ELR (cell line): ENCODE measurements at regions not wholly inside any gene's neighbourhood (a gene's known extent, or its start where the extent isn't known, plus 50 kb on each side); places are given as distances from the start of the nearest gene placed in this dataset.
"Not testable (repeated sequence)": the region's sequence is repeated elsewhere in the genome, so short reads cannot be mapped to it uniquely, and the experiment has no call there.

Experiments
- DNase-seq: peaks from one replicate; pipeline ENCODE4 v3.0.0-alpha.2; 2015; ENCODE audit warnings: low read depth

GRCh38 chr3:139134678-139135372 is 90.1 kb upstream of the PRR23C start:
- DNase-seq = no peak

- no peak for DNase-seq
Measured at GRCh38 chr3:139135657-139136056, 91.0 kb upstream of the PRR23C start.

DNA sequence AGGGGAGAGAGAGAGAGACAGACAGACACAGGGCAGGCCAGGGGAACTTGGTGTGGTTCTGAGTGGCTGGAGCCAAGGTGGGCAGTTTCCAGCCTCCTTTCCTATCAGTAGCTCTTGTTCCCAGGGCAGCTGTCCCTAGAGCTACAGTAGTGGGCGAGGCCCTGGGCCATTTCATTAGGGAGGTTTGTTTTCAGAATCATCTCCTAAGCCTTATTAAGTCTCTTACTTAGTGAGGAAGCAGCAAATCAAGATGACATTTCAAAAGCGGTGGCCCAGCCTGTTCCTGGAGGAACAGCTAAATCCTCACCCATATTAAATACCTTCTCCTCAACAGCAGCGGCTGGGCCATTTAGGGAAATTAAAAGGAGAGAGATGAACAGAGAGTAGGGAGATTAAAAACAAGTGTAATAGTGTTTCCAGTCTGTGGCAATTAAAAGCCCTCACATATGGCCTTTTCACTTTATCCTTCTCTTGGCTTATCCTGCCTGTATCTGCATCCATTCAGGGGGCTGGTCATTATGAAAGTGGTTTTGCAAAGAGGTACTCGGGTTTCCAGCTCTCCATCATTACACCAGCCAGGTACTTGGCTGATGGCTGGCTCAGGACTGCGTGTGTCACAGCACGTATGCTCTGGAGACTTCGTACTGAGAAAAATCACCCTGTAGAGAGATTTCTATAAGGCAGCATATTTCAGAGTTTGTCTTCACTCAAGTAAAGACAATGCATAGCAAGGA is 91.9 kb upstream of the PRR23C start:
- no peak for DNase-seq

DNA sequence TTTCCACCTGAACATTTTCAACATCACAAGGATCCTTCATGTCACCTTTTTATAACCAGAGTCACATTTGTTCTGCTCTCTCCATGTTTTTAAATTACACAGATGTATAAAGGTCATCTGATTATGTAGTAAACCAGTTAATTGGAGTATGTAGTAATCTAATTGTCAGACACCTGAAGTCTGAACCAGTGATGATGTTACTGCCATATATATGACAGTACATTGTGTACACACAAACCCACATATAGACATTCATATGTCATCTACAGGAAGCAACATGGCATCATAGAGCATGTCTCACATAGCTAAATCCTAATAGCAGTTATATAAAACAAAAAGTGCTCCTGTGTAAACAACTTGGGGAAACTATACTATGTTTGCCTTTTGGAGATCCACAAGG is 95.9 kb upstream of the PRR23C start:
- no peak for DNase-seq

- not testable (repeated sequence) for DNase-seq
Measured at GRCh38 chr3:139145980-139146379, 101.3 kb upstream of the PRR23C start.

- no peak for DNase-seq
Measured at GRCh38 chr3:139151530-139151929, 106.8 kb upstream of the PRR23C start.

DNA sequence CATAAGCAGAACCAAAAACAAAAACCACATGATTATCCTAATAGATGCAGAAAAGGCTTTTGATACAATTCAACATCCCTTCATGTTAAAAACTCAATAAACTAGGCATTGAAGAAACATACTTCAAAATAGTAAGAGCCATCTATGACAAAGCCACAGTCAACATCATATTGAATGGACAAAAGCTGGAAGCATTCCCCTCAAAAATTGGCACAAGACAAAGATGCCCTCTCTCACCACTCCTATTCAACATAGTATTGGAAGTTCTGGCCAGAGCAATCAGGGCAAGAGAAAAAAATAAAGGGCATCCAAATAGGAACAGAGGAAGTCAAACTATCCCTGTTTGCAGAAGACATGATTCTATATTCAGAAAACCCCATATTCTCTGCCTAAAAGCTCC is 108.7 kb upstream of the PRR23C start:
- not testable (repeated sequence) for DNase-seq

DNA sequence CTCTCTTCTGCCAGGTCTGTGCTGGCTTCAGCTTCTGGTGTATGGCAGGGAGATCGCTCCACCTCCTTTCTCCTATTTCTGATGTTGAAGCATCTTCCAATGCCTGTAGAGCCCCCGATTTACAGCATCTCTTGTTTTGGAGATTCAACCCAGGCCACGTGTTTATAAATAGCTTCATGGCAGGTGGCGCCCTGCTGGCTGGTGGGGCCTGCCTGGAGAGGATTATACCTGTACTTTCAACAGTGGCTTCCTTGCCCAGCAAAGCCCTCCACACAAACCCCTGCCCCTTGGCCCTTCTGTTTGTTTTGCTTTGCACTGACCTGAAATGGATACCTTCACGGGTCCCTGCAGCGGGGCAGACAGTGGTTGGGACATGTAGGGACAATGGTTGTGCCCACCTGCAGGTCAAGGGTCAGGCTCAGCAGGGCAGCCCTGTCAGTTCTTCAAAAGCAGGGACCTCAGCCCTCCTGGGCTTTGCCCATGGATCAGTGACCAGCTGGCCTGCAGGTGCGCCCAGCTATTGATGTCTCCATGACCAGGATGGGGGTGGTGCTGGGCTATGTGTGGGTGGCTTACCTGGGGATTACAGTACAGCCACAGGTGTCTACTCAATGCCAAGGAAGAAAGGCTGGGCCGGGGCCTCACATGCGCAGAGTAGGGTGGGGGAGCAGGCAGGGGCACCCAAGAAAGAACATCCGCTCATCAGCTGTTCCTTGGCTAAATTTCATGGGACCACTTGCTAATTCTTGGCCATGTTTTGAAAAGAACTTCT is 112.7 kb upstream of the PRR23C start:
- DNase-seq = no peak

DNA sequence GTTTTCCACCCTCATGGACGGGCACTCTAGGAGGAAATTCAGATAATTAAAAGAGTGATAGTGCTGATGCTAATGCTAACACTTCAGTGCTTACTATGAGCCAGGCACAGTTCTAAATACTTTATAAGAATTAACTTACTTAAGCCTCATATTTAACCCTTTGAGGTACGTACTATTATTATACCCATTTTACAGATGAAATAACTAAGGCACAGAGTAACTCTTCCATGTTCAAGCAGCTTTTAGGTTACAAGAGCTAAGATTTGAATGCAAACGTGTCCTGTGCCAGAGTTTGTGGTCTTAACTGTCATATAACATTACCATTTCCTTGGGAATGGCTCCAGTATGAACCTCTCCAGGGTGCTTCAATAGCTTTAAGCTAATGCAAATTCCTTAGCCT is 114.7 kb upstream of the PRR23C start:
- DNase-seq = no peak

- peak; percentile 42 for DNase-seq
Measured at GRCh38 chr3:139173372-139174108, 128.8 kb upstream of the PRR23C start.

DNA sequence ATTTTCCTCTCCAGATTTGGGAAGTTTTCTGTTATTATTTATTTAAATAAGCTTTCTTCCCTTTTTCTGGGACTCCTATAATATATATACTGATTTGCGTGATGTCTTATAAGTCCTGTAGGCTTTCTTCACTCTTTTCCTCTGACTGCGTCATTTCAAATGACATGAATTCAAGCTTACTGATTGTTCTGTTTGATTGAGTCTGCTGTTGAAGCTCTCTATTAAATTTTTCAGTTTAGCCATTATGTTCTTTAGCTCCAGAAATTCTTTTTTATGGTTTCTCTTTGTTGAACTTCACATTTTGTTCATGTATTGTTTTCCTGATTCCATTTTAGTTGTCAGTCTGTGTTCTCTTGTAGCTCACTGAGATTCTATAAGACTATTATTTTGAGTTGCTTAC is 135.8 kb upstream of the PRR23C start:
- no peak for DNase-seq

DNA sequence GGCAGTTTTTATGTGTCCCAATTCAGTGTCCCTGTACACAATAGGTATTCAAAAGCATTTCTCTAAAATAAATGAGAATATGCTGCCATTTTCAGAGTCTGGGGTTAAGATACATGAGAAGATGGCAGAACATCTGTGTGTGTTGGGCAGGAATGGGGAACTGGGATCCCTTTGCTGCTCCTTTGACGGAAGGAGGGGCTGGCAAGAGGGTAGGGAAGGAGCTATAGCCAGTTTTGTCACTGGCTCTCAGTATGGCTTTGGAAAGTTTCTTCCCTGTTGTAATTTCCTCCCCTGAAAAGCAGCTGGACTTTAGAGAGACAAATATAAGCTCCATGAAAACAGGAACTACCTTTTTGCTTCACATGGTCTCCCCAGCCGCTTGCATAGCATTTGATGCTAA is 137.5 kb upstream of the PRR23C start:
- DNase-seq = no peak

GRCh38 chr3:139182598-139182997 is 137.9 kb upstream of the PRR23C start:
- no peak for DNase-seq

DNA sequence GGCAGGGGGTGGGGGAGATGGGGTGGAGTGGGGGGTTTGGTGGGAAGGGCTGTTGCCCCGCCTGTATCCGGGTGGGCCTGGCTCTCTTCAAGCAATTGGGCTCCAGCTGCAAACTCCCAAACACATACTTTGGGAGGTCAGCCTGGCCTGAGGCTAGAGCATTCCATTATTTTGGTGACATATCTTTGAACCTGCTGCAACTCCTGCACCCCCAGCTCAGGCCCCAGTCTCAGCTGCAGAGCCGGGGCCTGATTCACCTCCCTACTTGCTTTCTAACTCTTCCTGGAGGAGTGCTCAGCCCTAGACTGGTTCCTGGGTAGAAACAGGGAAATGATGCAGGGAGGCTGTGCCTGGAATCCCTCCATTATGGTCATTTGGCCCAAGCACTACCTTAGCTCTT is 140.8 kb upstream of the PRR23C start:
- DNase-seq = no peak

DNA sequence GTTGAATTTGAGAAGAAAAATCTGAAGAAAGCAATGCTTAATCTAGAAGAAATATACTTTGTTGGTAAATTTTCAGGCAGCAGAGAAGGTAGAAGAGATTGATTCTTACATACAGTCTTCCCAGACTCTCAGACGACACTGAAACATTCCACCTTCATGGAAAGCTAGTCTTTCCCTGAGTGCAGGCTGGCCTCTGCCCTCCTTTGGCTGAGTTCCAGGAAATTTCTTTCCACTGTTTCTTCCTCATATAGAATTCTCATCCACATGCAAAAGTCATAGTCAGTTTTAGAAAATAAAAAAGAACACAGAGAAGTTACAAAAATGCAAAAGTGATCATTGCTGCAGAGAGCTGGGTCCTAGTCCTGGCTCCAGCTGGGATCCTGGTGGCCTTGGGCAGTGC is 142.5 kb upstream of the PRR23C start:
- DNase-seq = no peak

DNA sequence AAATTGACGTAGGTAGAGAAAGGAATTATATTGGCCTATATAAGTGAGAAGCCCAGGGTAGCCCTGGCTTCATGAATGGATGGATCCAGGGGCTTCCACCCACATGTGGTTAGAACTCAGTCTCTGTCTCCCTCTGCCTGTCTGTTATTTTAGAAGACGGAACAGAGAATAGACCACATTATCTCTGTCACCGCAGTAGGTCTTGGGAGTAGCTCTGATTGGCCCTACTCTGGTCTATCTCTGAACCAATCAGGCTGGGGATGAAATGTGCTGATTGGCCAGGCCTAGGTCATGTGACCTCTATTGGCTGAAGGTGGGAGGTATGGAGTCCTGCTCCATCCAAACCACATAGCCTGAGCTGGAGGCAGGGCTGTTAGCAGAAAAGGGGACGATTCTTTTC is 143.0 kb upstream of the PRR23C start:
- no peak for DNase-seq

DNA sequence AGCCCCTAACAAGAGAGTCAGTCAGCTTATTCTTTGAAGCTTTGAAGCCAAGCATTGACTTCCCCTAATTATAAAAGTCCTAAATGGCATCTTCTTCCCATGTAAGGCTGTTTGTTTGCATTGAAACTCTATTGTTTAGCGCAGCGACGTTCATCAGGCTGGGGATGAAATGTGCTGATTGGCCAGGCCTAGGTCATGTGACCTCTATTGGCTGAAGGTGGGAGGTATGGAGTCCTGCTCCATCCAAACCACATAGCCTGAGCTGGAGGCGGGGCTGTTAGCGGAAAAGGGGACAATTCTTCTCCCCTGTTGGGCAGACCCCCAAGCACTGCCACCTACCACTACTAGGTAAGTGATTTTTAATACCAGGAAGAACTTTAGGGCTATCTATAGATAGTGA is 145.3 kb upstream of the PRR23C start:
- no peak for DNase-seq

DNA sequence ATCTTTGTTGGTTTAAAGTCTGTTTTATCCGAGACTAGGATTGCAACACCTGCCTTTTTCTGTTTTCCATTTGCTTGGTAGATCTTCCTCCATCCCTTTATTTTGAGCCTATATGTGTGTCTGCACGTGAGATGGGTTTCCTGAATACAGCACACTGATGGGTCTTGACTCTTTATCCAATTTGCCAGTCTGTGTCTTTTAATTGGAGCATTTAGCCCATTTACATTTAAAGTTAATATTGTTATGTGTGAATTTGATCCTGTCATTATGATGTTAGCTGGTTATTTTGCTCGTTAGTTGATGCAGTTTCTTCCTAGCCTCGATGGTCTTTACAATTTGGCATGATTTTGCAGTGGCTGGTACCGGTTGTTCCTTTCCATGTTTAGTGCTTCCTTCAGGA is 149.4 kb upstream of the MRPS22 start:
- DNase-seq = not testable (repeated sequence)

DNA sequence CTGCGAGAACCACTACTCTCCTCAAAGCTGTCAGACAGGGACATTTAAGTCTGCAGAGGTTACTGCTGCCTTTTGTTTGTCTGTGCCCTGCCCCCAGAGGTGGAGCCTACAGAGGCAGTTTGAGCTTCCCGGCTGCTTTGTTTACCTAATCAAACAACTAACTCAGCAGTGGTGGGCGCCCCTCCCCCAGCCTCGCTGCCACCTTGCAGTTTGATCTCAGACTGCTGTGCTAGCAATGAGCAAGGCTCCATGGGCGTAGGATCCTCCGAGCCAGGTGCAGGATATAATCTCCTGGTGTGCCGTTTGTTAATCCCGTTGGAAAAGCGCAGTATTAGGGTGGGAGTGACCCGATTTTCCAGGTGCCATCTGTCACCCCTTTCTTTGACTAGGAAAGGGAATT is 147.7 kb upstream of the MRPS22 start:
- not testable (repeated sequence) for DNase-seq

- no peak for DNase-seq
Measured at GRCh38 chr3:139197251-139197650, 146.6 kb upstream of the MRPS22 start.

GRCh38 chr3:139198186-139198585 is 145.6 kb upstream of the MRPS22 start:
- DNase-seq = no peak

DNA sequence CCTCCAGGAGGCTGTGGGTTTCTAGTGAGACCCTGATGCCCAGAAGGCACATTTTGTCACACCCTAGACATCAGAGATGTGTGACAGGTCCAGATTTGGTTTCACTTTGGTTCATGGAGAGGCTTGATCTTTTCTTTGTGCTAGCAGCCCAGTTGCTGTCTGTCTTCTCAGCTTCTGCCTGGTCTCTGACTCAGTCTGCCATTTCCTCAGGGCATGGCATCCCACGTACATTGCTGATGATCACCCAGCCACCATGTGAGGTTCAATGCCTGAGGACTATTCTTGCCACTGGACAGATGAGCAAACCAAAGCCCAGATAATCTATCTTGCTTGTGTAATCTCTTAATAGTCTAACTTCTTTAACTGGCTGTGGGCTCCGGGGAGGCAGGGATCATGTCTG is 144.9 kb upstream of the MRPS22 start:
- peak; percentile 71 for DNase-seq
